HepG2 (cell line): ENCODE measurements at regions not wholly inside any gene's neighbourhood (a gene's known extent, or its start where the extent isn't known, plus 50 kb on each side); places are given as distances from the start of the nearest gene placed in this dataset.

Source experiments
- ATAC-seq: fragments of 200-7000 bp; cut with Tn5 transposase; 3 replicates; pipeline ENCODE4 v1.9.1; 2020; ENCODE audit warnings: mild to moderate bottlenecking, moderate library complexity
- BruUV-seq: library from RNA; stranded (reverse); fragments of 400-500 nt; replicated peaks from 2 replicates; lab custom pipeline; 2021; lab: Mats Ljungman, UMichigan
- CTCF ChIA-PET: fragments of 300-600 bp; formaldehyde crosslinking; extraction: SDS; loops from one replicate; lab custom pipeline; 2021; ENCODE audit warnings: low total read pairs, inconsistent platforms, low intra/inter-chr PET ratio; lab: Yijun Ruan, JAX
- POLR2A ChIA-PET: fragments of 350-600 bp; sonication (Branson Sonifier 250); formaldehyde crosslinking; loops from one replicate; lab custom pipeline; 2020; ENCODE audit warnings: antibody characterized with exemption, inconsistent platforms; lab: Yijun Ruan, JAX
- DNase-seq: peaks from one replicate; pipeline ENCODE4 v3.0.0-alpha.2; 2015; ENCODE audit warnings: low spot score
- FAIRE-seq: peaks from 3 replicates; lab custom pipeline; 2011; peaks lifted over from hg19 to GRCh38; lab: Jason Lieb, UNC
- H2AFZ ChIP-seq: one replicate; pipeline ENCODE4 v1.6.1; 2011; ENCODE audit warnings: low read length, inconsistent platforms
- H3K27ac ChIP-seq: fragments of 300-600 bp; 3 replicates; pipeline ENCODE4 v1.8.0; 2011; ENCODE audit warnings: mixed run types, mild to moderate bottlenecking, mixed read lengths, low read length, inconsistent platforms; ENCODE audit not compliant: insufficient read depth; ENCODE audit errors: extremely low read length
- H3K27me3 ChIP-seq, 2 experiments: fragments of 200-600 bp in 1 of 2; 2 replicates in 1 of 2; 3 replicates in 1 of 2; pipeline versions ENCODE4 v1.6.0 to v1.8.0; 2011; ENCODE audit warnings: low read length in 2 of 2, mild to moderate bottlenecking in 2 of 2, moderate library complexity in 2 of 2, inconsistent platforms in 1 of 2; ENCODE audit not compliant: insufficient read depth in 2 of 2, control insufficient read depth in 1 of 2
- H3K36me3 ChIP-seq, 2 experiments: fragments of 200-600 bp in 1 of 2; replicated peaks in 1 of 2; 2 replicates in 1 of 2; 3 replicates in 1 of 2; pipeline versions ENCODE4 v1.5.1 to v1.8.0; 2011; ENCODE audit warnings: low read length in 2 of 2, inconsistent platforms in 1 of 2; ENCODE audit not compliant: insufficient read depth in 2 of 2, control insufficient read depth in 1 of 2
- H3K4me1 ChIP-seq: 2 replicates; pipeline ENCODE4 v1.5.1; 2012; ENCODE audit warnings: low read length, inconsistent platforms; ENCODE audit not compliant: insufficient read depth
- H3K4me2 ChIP-seq: 2 replicates; pipeline ENCODE4 v1.6.0; 2011; ENCODE audit warnings: low read depth, low read length, inconsistent platforms
- H3K4me3 ChIP-seq, 3 experiments: fragments of 200-600 bp in 1 of 3; sonication (generic), shearing (Covaris generic) in 1 of 3; replicated peaks in 1 of 3; 2 replicates each; pipeline ENCODE4 v1.5.1; 2011 to 2016; ENCODE audit warnings: low read length in 3 of 3, inconsistent platforms in 2 of 3, low read depth in 2 of 3, mild to moderate bottlenecking in 2 of 3, control low read depth in 1 of 3, mixed read lengths in 1 of 3; ENCODE audit not compliant: insufficient read depth in 1 of 3
- H3K79me2 ChIP-seq: one replicate; pipeline ENCODE4 v1.6.1; 2011; ENCODE audit warnings: low read length, inconsistent platforms; ENCODE audit not compliant: insufficient read depth
- H3K9ac ChIP-seq: 2 replicates; pipeline ENCODE4 v1.6.0; 2011; ENCODE audit warnings: mild to moderate bottlenecking, low read depth, low read length, inconsistent platforms; ENCODE audit not compliant: insufficient read depth
- H3K9me3 ChIP-seq: 2 replicates; pipeline ENCODE4 v1.5.1; 2012; ENCODE audit warnings: mild to moderate bottlenecking, low read length
- H4K20me1 ChIP-seq: 2 replicates; pipeline ENCODE4 v1.6.0; 2011; ENCODE audit warnings: inconsistent platforms, mild to moderate bottlenecking, low read length, moderate library complexity; ENCODE audit not compliant: insufficient read depth
- CSRNP2 ChIP-seq: sonication (generic); formaldehyde crosslinking; conservative IDR thresholded peaks from 2 replicates; pipeline ENCODE4 v1.8.0; 2022; ENCODE audit warnings: low read depth, missing genetic modification reagents
- DNMT3B ChIP-seq: conservative IDR thresholded peaks from 2 replicates; pipeline ENCODE4 v1.6.1; 2016; ENCODE audit warnings: missing biosample characterization, control low read depth
- DPF2 ChIP-seq: sonication (generic); formaldehyde crosslinking; IDR thresholded peaks from 2 replicates; pipeline ENCODE4 v1.4.0; 2020; ENCODE audit warnings: mild to moderate bottlenecking, low read depth, missing genetic modification reagents, borderline replicate concordance
- FOXA1 ChIP-seq, 2 experiments: fragments of 450-650 bp in 1 of 2; sonication (generic) in 1 of 2; formaldehyde crosslinking in 1 of 2; IDR thresholded peaks; 2 replicates each; pipeline versions ENCODE4 v1.4.0 to v1.6.1; 2016 to 2020; ENCODE audit warnings: missing genetic modification reagents in 1 of 2
- HMGA1 ChIP-seq: sonication (generic); formaldehyde crosslinking; conservative IDR thresholded peaks from 2 replicates; pipeline ENCODE4 v1.4.0; 2020; ENCODE audit warnings: missing genetic modification reagents
- MLXIP ChIP-seq: sonication (generic); formaldehyde crosslinking; IDR thresholded peaks from 2 replicates; pipeline ENCODE4 v1.9.0; 2021; ENCODE audit warnings: missing genetic modification reagents, borderline replicate concordance
- MYC ChIP-seq: sonication (generic); formaldehyde crosslinking; IDR thresholded peaks from 2 replicates; pipeline ENCODE4 v1.9.0; 2021; ENCODE audit warnings: missing genetic modification reagents, borderline replicate concordance
- PAWR ChIP-seq: sonication (generic); formaldehyde crosslinking; IDR thresholded peaks from 2 replicates; pipeline ENCODE4 v1.4.0; 2020; ENCODE audit warnings: missing genetic modification reagents, mild to moderate bottlenecking, borderline replicate concordance
- REPIN1 ChIP-seq: sonication (generic); formaldehyde crosslinking; IDR thresholded peaks from 2 replicates; pipeline ENCODE4 v1.8.0; 2022; ENCODE audit warnings: missing genetic modification reagents, low read depth, mild to moderate bottlenecking, borderline replicate concordance
- SRY ChIP-seq: sonication (generic); formaldehyde crosslinking; IDR thresholded peaks from 2 replicates; pipeline ENCODE4 v1.8.0; 2022; ENCODE audit warnings: mild to moderate bottlenecking, missing genetic modification reagents
- TIGD3 ChIP-seq: sonication (generic); formaldehyde crosslinking; IDR thresholded peaks from 2 replicates; pipeline ENCODE4 v1.5.1; 2020; ENCODE audit warnings: mild to moderate bottlenecking, missing genetic modification reagents, borderline replicate concordance
- ZNF124 ChIP-seq: sonication (generic); formaldehyde crosslinking; IDR thresholded peaks from 2 replicates; pipeline ENCODE4 v1.4.0; 2020; ENCODE audit warnings: missing genetic modification reagents
- ZNF234 ChIP-seq: sonication (generic); formaldehyde crosslinking; conservative IDR thresholded peaks from 2 replicates; pipeline ENCODE4 v1.5.1; 2020; ENCODE audit warnings: mild to moderate bottlenecking, missing genetic modification reagents
- ZNF451 ChIP-seq: sonication (generic); formaldehyde crosslinking; IDR thresholded peaks from 2 replicates; pipeline ENCODE4 v1.5.0; 2020; ENCODE audit warnings: mild to moderate bottlenecking, missing genetic modification reagents
- ZNF468 ChIP-seq: sonication (generic); formaldehyde crosslinking; IDR thresholded peaks from 2 replicates; pipeline ENCODE4 v1.8.0; 2022; ENCODE audit warnings: mild to moderate bottlenecking, moderate library complexity, missing genetic modification reagents
- ZNF670 ChIP-seq: sonication (generic); formaldehyde crosslinking; IDR thresholded peaks from 2 replicates; pipeline ENCODE4 v1.8.0; 2022; ENCODE audit warnings: mild to moderate bottlenecking, missing genetic modification reagents, borderline replicate concordance
- ZNF883 ChIP-seq: sonication (generic); formaldehyde crosslinking; IDR thresholded peaks from 2 replicates; pipeline ENCODE4 v1.5.1; 2020; ENCODE audit warnings: mild to moderate bottlenecking, missing genetic modification reagents; ENCODE audit errors: not compliant biosample characterization
- WGBS: methylation state at CpG from one replicate; pipeline ENCODE4 v1.1.6; 2017; ENCODE audit warnings: low lambda C conversion rate; 5-methylcytosine and 5-hydroxymethylcytosine counted together
- in situ Hi-C: cut with HindIII; loops from 2 replicates; pipeline ENCODE4 v1.10.0; 2017; ENCODE audit warnings: low pct_unique_long_range_greater_than_20kb; ENCODE audit not compliant: extremely low pct_ligation_motif_present
- intact Hi-C: fragments of 100-400 bp; cut with micrococcal nuclease; formaldehyde crosslinking; loops from one replicate; pipeline ENCODE4 v1.10.0; 2022; ENCODE audit not compliant: unreplicated experiment
- TF ChIP-seq, protein P1 (sequence below): sonication (generic); formaldehyde crosslinking; IDR thresholded peaks from 2 replicates; pipeline ENCODE4 v1.4.0; 2020; ENCODE audit warnings: missing genetic modification reagents

- in situ Hi-C loops (no loop called here), intact Hi-C loops (no loop called here)
- CTCF ChIA-PET, result no interaction called here
- Histone ChIP-seq H3K4me3 (no peak overlapping the region), H3K9me3 (no peaks in the 10 kb centered on the region), H4K20me1 (no peaks in the 10 kb centered on the region), H3K27me3 (no peaks in the 10 kb centered on the region), H3K36me3 (no peaks in the 10 kb centered on the region), H2AFZ (no peak overlapping the region), H3K27ac (no peak overlapping the region), H3K79me2 (no peaks in the 10 kb centered on the region), H3K4me1 (peaks cover 17% of the 10 kb centered on the region; the same call in 1 of the 2 replicates), H3K4me2 (no peak overlapping the region), H3K9ac (no peak overlapping the region)
- DNase-seq, result no peak
- no peak for FAIRE-seq
- no TSS peak for BruUV-seq
- no peak for ATAC-seq
- POLR2A ChIA-PET, result no interaction called here
- WGBS, result 33% methylated on average over 1 of the region's 1 CpG
- TF ChIP-seq FOXA1 (IDR thresholded peaks at IDR 0.05) (no peak), FOXA1 (CRISPR knock-in tag; IDR thresholded peaks at IDR 0.05) (no peak), PAWR (CRISPR knock-in tag) (no peak), CSRNP2 (CRISPR knock-in tag) (no peak), ZNF451 (no peak), ZNF234 (no peak), MLXIP (CRISPR knock-in tag) (no peak), MYC (CRISPR knock-in tag) (no peak), ZNF670 (CRISPR knock-in tag) (no peak), DNMT3B (no peak), REPIN1 (CRISPR knock-in tag) (no peak), ZNF124 (no peak), ZNF468 (CRISPR knock-in tag) (no peak), ZNF883 (CRISPR knock-in tag) (no peak), HMGA1 (CRISPR knock-in tag) (no peak), DPF2 (no peak), TIGD3 (CRISPR knock-in tag) (no peak), SRY (CRISPR knock-in tag) (no peak)
- TF ChIP-seq, protein P1, sequence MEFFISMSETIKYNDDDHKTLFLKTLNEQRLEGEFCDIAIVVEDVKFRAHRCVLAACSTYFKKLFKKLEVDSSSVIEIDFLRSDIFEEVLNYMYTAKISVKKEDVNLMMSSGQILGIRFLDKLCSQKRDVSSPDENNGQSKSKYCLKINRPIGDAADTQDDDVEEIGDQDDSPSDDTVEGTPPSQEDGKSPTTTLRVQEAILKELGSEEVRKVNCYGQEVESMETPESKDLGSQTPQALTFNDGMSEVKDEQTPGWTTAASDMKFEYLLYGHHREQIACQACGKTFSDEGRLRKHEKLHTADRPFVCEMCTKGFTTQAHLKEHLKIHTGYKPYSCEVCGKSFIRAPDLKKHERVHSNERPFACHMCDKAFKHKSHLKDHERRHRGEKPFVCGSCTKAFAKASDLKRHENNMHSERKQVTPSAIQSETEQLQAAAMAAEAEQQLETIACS, result no peak
These were observed 84.1 kb upstream of the ABCC4 start for GRCh38 chr13:95385373-95385772.
